Ascending aorta (tissue), 2 donors: ENCODE measurements at regions not wholly inside any gene's neighbourhood (a gene's known extent, or its start where the extent isn't known, plus 50 kb on each side); places are given as distances from the start of the nearest gene placed in this dataset.

Experiments used
- DNase-seq, 2 donors: peaks; one replicate each; pipeline ENCODE4 v3.0.0-alpha.2; 2019; ENCODE audit warnings: low spot score in 2 of 2
- H3K27ac ChIP-seq, 2 donors: fragments of 200-600 bp; sonication (generic); one replicate each; pipeline ENCODE4 v1.5.1; 2016 to 2017; ENCODE audit warnings: mild to moderate bottlenecking in 1 of 2
- H3K27me3 ChIP-seq: fragments of 200-600 bp; sonication (generic); one replicate; pipeline ENCODE4 v1.5.1; 2017
- H3K36me3 ChIP-seq, 2 donors: fragments of 200-600 bp; sonication (generic); one replicate each; pipeline ENCODE4 v1.5.1; 2016
- H3K4me1 ChIP-seq, 2 donors: fragments of 200-600 bp; sonication (generic); one replicate each; pipeline ENCODE4 v1.5.1; 2016 to 2017; ENCODE audit warnings: mild to moderate bottlenecking in 1 of 2
- H3K4me3 ChIP-seq, 2 donors: fragments of 200-600 bp; sonication (generic); one replicate each; pipeline ENCODE4 v1.5.1; 2016 to 2017; ENCODE audit warnings: mild to moderate bottlenecking in 1 of 2
- H3K9me3 ChIP-seq, 2 donors: fragments of 200-600 bp; sonication (generic); one replicate each; pipeline ENCODE4 v1.5.1; 2016
- CTCF ChIP-seq, 3 experiments: fragments of 200-600 bp in 2 of 3; fragments of 450-650 bp in 1 of 3; sonication (generic) in 2 of 3; IDR thresholded peaks; one replicate each; pipeline ENCODE4 v1.5.1; 2016 to 2019; ENCODE audit warnings: antibody characterized with exemption in 3 of 3, mild to moderate bottlenecking in 1 of 3, moderate library complexity in 1 of 3
- intact Hi-C: fragments of 100-400 bp; cut with DNase I; formaldehyde crosslinking; loops from one replicate; pipeline ENCODE4 v1.15.1; 2023

GRCh38 chr7:36082216-36082615, 70.8 kb upstream of the EEPD1 start:
- DNase-seq = peak in 1 of 2 donors; percentile 50
- no peak overlapping the region for H3K27ac ChIP-seq
- no peak for TF ChIP-seq CTCF (IDR thresholded peaks at IDR 0.05)
- intact Hi-C loops = no loop called here
- no peaks in the 10 kb centered on the region for H3K27me3 ChIP-seq
- no peaks in the 10 kb centered on the region for H3K4me1 ChIP-seq
- H3K4me3 ChIP-seq = no peak overlapping the region
- H3K9me3 ChIP-seq = no peaks in the 10 kb centered on the region
- H3K36me3 ChIP-seq = no peaks in the 10 kb centered on the region

DNA sequence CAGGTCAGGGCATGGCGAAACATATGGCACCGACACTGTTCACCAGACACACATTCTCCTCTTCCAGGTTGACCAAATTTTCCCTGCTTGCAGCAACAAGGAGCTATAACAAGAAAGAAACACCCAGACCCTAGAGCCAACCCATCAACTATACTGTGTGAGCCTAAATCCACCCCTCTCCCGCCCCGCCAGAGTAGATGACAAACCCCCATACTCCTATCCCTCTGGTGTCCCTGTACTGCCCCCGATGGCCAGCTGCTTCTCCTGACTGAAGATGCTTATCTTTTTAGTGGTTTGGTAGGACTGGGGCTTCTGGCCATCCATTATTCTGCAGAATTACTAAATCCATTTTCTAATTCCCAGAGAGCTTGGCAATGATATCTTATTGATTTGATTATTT, 70.1 kb upstream of the EEPD1 start:
- H3K4me3 ChIP-seq = no peak overlapping the region
- intact Hi-C loops = no loop called here
- no peak for DNase-seq
- no peaks in the 10 kb centered on the region for H3K27me3 ChIP-seq
- no peak overlapping the region for H3K27ac ChIP-seq
- no peaks in the 10 kb centered on the region for H3K9me3 ChIP-seq
- no peaks in the 10 kb centered on the region for H3K4me1 ChIP-seq
- H3K36me3 ChIP-seq = no peaks in the 10 kb centered on the region
- TF ChIP-seq CTCF (IDR thresholded peaks at IDR 0.05) = no peak

DNA sequence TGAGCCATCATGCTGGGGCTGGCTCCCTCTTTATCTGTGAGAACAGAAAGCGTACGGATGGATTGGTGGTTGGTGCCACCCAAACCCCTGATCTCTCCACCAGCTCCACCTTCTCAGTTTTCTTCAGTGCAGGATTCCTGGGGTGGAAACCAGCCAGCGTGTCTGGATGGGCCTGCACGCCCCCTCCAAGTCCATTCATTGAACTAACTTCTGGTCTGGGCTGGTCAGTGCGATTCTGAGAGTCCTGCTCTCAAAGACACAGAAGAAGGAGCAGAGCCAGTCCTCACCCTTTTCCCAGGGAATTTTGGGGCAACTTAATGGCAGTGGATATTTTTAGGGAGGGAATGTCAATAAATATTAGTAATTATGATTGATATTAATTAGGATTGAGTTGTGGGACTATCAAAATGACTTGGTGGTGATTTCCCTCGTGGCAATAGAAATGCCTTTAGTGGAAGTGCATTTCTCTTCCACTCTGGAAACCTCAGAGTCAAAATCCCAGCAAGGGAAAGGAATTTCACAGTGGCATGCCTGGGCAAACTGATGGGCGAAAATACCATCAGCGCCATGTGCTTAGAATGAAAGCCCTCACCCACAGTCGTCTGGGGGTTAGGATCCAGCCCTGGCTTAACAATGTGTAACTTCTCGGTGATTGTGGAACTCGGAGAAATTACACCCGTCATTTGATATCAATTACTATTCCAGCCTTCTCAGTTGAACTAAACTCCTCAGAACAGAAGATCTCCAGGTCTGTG, 69.3 kb upstream of the EEPD1 start:
- Histone ChIP-seq H3K27ac (no peak overlapping the region), H3K9me3 (no peaks in the 10 kb centered on the region), H3K4me1 (no peaks in the 10 kb centered on the region), H3K4me3 (no peak overlapping the region), H3K36me3 (no peaks in the 10 kb centered on the region), H3K27me3 (no peaks in the 10 kb centered on the region)
- peak in 1 of 2 donors; percentile 12 for DNase-seq
- no peak for TF ChIP-seq CTCF (IDR thresholded peaks at IDR 0.05)
- intact Hi-C loops = no loop called here

DNA sequence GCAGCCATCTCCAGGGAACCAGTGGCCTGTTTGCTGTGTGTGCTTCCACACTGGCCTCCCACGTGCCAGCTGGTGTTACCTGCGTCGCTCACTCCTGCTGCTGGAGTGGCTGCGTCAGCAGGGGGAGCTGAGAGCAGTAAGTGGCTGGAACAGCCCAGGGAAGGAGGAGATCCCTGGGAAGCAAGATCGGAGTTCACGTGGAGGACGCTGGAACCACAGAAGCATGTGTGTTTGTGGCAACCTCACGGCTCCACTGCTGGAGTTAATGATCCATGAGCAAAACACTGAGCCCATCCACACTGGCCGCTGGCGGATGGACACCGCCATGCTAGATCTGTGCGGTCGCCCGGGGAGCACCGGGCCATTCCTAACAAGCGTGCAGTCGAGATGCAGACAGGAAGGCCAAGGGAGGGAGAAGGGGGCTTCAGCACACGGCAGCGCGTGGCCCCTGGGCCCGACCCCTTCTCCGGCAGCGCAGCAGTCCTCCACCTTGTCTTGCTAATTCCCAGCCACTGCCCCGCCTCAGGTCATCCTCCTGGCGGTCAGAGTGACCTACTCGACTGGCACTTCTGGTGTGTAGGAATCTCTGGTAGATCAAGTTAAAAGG, 68.5 kb upstream of the EEPD1 start:
- no peaks in the 10 kb centered on the region for H3K4me1 ChIP-seq
- no peaks in the 10 kb centered on the region for H3K27me3 ChIP-seq
- peak in 1 of 3 experiments; percentile 18 for TF ChIP-seq CTCF (IDR thresholded peaks at IDR 0.05)
- peak in 1 of 2 donors; percentile 59 for DNase-seq
- H3K27ac ChIP-seq = no peak overlapping the region
- H3K4me3 ChIP-seq = no peak overlapping the region
- intact Hi-C loops = no loop called here
- no peaks in the 10 kb centered on the region for H3K36me3 ChIP-seq
- H3K9me3 ChIP-seq = no peaks in the 10 kb centered on the region

GRCh38 chr7:36085096-36085495, 68.0 kb upstream of the EEPD1 start:
- H3K36me3 ChIP-seq = no peaks in the 10 kb centered on the region
- TF ChIP-seq CTCF (IDR thresholded peaks at IDR 0.05) = no peak
- H3K9me3 ChIP-seq = no peaks in the 10 kb centered on the region
- H3K27me3 ChIP-seq = no peaks in the 10 kb centered on the region
- intact Hi-C loops = no loop called here
- H3K4me1 ChIP-seq = no peaks in the 10 kb centered on the region
- H3K4me3 ChIP-seq = no peak overlapping the region
- DNase-seq = no peak
- no peak overlapping the region for H3K27ac ChIP-seq
